Activated CD4-positive, CD25-positive, alpha-beta regulatory T cell treated with anti-CD3 and anti-CD28 coated beads, Interleukin-2, amount 50 U/mL, for 72 hours (primary cell): ENCODE measurements at regions not wholly inside any gene's neighbourhood (a gene's known extent, or its start where the extent isn't known, plus 50 kb on each side); places are given as distances from the start of the nearest gene placed in this dataset.

ENCODE experiments used
- DNase-seq: peaks from one replicate; pipeline ENCODE4 v3.0.0; 2021

GRCh38 chr16:66240631-66241395 is 125.7 kb upstream of the CDH5 start:
- no peak for DNase-seq

- no peak for DNase-seq
These were observed 126.4 kb upstream of the CDH5 start for GRCh38 chr16:66240088-66240487.

GRCh38 chr16:66238696-66239095 is 127.8 kb upstream of the CDH5 start:
- no peak for DNase-seq

- no peak for DNase-seq
These were observed 130.2 kb upstream of the CDH5 start for GRCh38 chr16:66236301-66236700.

- DNase-seq: no peak
These were observed 134.9 kb upstream of the CDH5 start for GRCh38 chr16:66231452-66232160.

- no peak for DNase-seq
These were observed 136.8 kb upstream of the CDH5 start for GRCh38 chr16:66229651-66230050.

GRCh38 chr16:66228792-66229191 is 137.7 kb upstream of the CDH5 start:
- DNase-seq: no peak

- no peak for DNase-seq
These were observed 138.5 kb upstream of the CDH5 start for GRCh38 chr16:66227766-66228530.

GRCh38 chr16:66226762-66227161 is 139.7 kb upstream of the CDH5 start:
- DNase-seq: no peak

GRCh38 chr16:66225696-66226095 is 140.8 kb upstream of the CDH5 start:
- DNase-seq: no peak

- no peak for DNase-seq
These were observed 141.9 kb upstream of the CDH5 start for GRCh38 chr16:66224626-66225025.

- no peak for DNase-seq
These were observed 142.3 kb upstream of the CDH5 start for GRCh38 chr16:66224186-66224585.

- no peak for DNase-seq
These were observed 143.2 kb upstream of the CDH5 start for GRCh38 chr16:66223176-66223780.

GRCh38 chr16:66222756-66223155 is 143.7 kb upstream of the CDH5 start:
- no peak for DNase-seq

GRCh38 chr16:66220702-66221101 is 145.8 kb upstream of the CDH5 start:
- no peak for DNase-seq

GRCh38 chr16:66219491-66219890 is 147.0 kb upstream of the CDH5 start:
- DNase-seq: no peak

GRCh38 chr16:66212428-66212827 is 154.1 kb upstream of the CDH5 start:
- no peak for DNase-seq

- DNase-seq: no peak
These were observed 154.8 kb upstream of the CDH5 start for GRCh38 chr16:66211651-66212050.

- DNase-seq: no peak
These were observed 158.6 kb upstream of the CDH5 start for GRCh38 chr16:66207883-66208265.

GRCh38 chr16:66207139-66207882 is 159.2 kb upstream of the CDH5 start:
- DNase-seq: no peak

- DNase-seq: no peak
These were observed 160.1 kb upstream of the CDH5 start for GRCh38 chr16:66206363-66206762.
